Trophoblast cell (in vitro differentiated cells and primary cell): ENCODE measurements at regions not wholly inside any gene's neighbourhood (a gene's known extent, or its start where the extent isn't known, plus 50 kb on each side); places are given as distances from the start of the nearest gene placed in this dataset.

ENCODE experiments used
- DNase-seq, 2 donors: peaks; one replicate each; pipeline ENCODE4 v3.0.0-alpha.2; 2016
- H2AFZ ChIP-seq: 2 replicates; pipeline ENCODE4 v1.6.1; 2013; ENCODE audit warnings: low read length, moderate library complexity, mild to moderate bottlenecking; ENCODE audit not compliant: insufficient read depth, poor library complexity
- H2AK5ac ChIP-seq: 2 replicates; pipeline ENCODE4 v1.6.1; 2013; ENCODE audit warnings: mild to moderate bottlenecking, low read length
- H2BK120ac ChIP-seq: 2 replicates; pipeline ENCODE4 v1.6.1; 2013; ENCODE audit warnings: low read length, mild to moderate bottlenecking, moderate library complexity; ENCODE audit not compliant: insufficient read depth, poor library complexity
- H2BK12ac ChIP-seq: 2 replicates; pipeline ENCODE4 v1.6.1; 2013; ENCODE audit warnings: mild to moderate bottlenecking, low read length, moderate library complexity
- H2BK5ac ChIP-seq: 2 replicates; pipeline ENCODE4 v1.6.1; 2013; ENCODE audit warnings: low read length, low read depth, moderate library complexity, mild to moderate bottlenecking; ENCODE audit not compliant: poor library complexity
- H3K14ac ChIP-seq: 2 replicates; pipeline ENCODE4 v1.6.1; 2013; ENCODE audit warnings: mild to moderate bottlenecking, low read length
- H3K18ac ChIP-seq: 2 replicates; pipeline ENCODE4 v1.6.1; 2013; ENCODE audit warnings: mild to moderate bottlenecking, low read length
- H3K23ac ChIP-seq: 2 replicates; pipeline ENCODE4 v1.6.1; 2013; ENCODE audit warnings: low read length
- H3K27ac ChIP-seq: 2 replicates; pipeline ENCODE4 v1.5.1; 2013; ENCODE audit warnings: low read depth, mild to moderate bottlenecking, inconsistent platforms, low read length, moderate library complexity
- H3K27me3 ChIP-seq: 2 replicates; pipeline ENCODE4 v1.6.1; 2013; ENCODE audit warnings: inconsistent platforms, mild to moderate bottlenecking, low read length, moderate library complexity; ENCODE audit not compliant: insufficient read depth
- H3K36me3 ChIP-seq, 2 experiments: 1 replicate in 1 of 2; 2 replicates in 1 of 2; pipeline ENCODE4 v1.6.1; 2013; ENCODE audit warnings: low read length in 2 of 2, mild to moderate bottlenecking in 2 of 2, moderate library complexity in 1 of 2; ENCODE audit not compliant: insufficient read depth in 2 of 2, control insufficient read depth in 1 of 2
- H3K4ac ChIP-seq: 2 replicates; pipeline ENCODE4 v1.6.1; 2013; ENCODE audit warnings: low read depth, mild to moderate bottlenecking, low read length, moderate library complexity
- H3K4me1 ChIP-seq, 2 experiments: 1 replicate in 1 of 2; 2 replicates in 1 of 2; pipeline ENCODE4 v1.6.1; 2013; ENCODE audit warnings: low read length in 2 of 2, mild to moderate bottlenecking in 2 of 2, moderate library complexity in 1 of 2; ENCODE audit not compliant: insufficient read depth in 2 of 2, control insufficient read depth in 1 of 2
- H3K4me2 ChIP-seq: 2 replicates; pipeline ENCODE4 v1.6.1; 2013; ENCODE audit warnings: inconsistent platforms, mild to moderate bottlenecking, low read length, moderate library complexity
- H3K4me3 ChIP-seq: 2 replicates; pipeline ENCODE4 v1.5.1; 2013; ENCODE audit warnings: mild to moderate bottlenecking, low read depth, low read length, inconsistent platforms
- H3K79me1 ChIP-seq: one replicate; pipeline ENCODE4 v1.6.1; 2013; ENCODE audit warnings: low read length
- H3K79me2 ChIP-seq: 2 replicates; pipeline ENCODE4 v1.6.1; 2013; ENCODE audit warnings: low read length, mild to moderate bottlenecking; ENCODE audit not compliant: control insufficient read depth, insufficient read depth, poor library complexity
- H3K9ac ChIP-seq: 2 replicates; pipeline ENCODE4 v1.6.1; 2013; ENCODE audit warnings: mild to moderate bottlenecking, low read length
- H3K9me3 ChIP-seq: 2 replicates; pipeline ENCODE4 v1.6.1; 2013; ENCODE audit warnings: low read depth, mild to moderate bottlenecking, control low read depth, inconsistent platforms, low read length; ENCODE audit not compliant: insufficient read depth
- H4K12ac ChIP-seq: 2 replicates; pipeline ENCODE4 v1.6.1; 2013; ENCODE audit warnings: low read depth, mild to moderate bottlenecking, low read length, moderate library complexity
- H4K8ac ChIP-seq: 2 replicates; pipeline ENCODE4 v1.6.1; 2013; ENCODE audit warnings: low read depth, mild to moderate bottlenecking, low read length, moderate library complexity
- H4K91ac ChIP-seq: one replicate; pipeline ENCODE4 v1.6.1; 2013; ENCODE audit warnings: low read depth, mild to moderate bottlenecking, low read length, moderate library complexity
- WGBS: extraction: QIAGEN DNeasy Blood & Tissue Kit; methylation state at CpG from one replicate; pipeline ENCODE4 v1.1.7; 2013; ENCODE audit warnings: missing lambda C conversion rate; ENCODE audit not compliant: insufficient read length, insufficient coverage; ENCODE audit errors: extremely low coverage; 5-methylcytosine and 5-hydroxymethylcytosine counted together

DNA sequence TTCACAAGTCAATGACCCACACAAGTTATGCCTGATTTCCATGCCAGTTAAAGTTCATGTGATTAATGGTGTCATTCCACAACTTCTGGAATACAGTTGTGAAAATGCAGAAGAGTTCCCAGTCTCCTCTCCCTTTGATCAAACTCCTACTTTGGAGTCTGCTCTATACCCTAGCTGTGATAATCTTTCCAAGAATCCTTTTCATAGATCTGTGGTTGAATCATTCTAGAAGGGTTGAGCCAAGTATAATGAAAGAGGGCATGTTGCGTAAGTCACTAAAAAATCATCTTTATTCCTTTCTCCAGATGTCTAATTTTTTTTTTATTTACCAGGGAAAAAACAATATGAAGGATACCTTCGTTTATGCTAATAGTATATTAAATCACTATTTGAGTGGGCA lies 89.7 kb upstream of the CARD18 start:
- Histone ChIP-seq H4K91ac (no peak overlapping the region), H3K27ac (no peak overlapping the region), H4K12ac (no peak overlapping the region), H3K14ac (no peak overlapping the region), H3K9me3 (no peaks in the 10 kb centered on the region), H3K18ac (no peak overlapping the region), H2BK5ac (no peak overlapping the region), H3K23ac (no peak overlapping the region), H2BK12ac (no peak overlapping the region), H2AK5ac (no peak overlapping the region), H2AFZ (no peak overlapping the region), H3K79me1 (no peaks in the 10 kb centered on the region), H4K8ac (no peak overlapping the region), H3K36me3 (no peaks in the 10 kb centered on the region), H3K4me1 (no peaks in the 10 kb centered on the region), H3K4ac (no peak overlapping the region), H3K4me3 (no peak overlapping the region), H2BK120ac (no peak overlapping the region), H3K79me2 (no peaks in the 10 kb centered on the region), H3K9ac (no peak overlapping the region), H3K27me3 (no peaks in the 10 kb centered on the region), H3K4me2 (no peak overlapping the region)
- WGBS: no CpG with 5 or more reads among the region's 2 CpGs
- DNase-seq: no peak

DNA sequence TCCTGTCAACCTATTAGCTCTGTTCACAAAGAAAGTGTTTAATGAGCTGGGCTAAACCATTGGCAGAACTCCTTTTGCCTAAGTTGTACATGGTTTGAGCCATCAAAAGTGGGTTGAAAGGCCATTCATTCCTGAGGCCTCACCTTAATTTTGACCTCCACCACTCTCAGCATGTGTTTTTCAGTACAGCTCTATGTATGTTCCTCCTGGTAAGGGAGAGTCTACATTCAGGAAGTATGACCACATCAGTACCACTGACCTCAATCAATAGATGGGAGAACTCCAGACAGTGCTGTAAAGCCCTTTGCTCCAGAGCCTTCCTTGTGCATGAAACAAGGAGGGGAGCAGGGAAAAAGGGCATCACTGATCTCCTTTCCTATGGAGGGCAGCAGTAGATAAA lies 87.8 kb upstream of the CARD18 start:
- Histone ChIP-seq H3K79me1 (no peaks in the 10 kb centered on the region), H3K4ac (no peak overlapping the region), H2AK5ac (no peak overlapping the region), H2BK120ac (no peak overlapping the region), H3K18ac (no peak overlapping the region), H3K9me3 (no peaks in the 10 kb centered on the region), H3K27me3 (no peaks in the 10 kb centered on the region), H3K14ac (no peak overlapping the region), H3K4me3 (no peak overlapping the region), H4K91ac (no peak overlapping the region), H3K27ac (no peak overlapping the region), H4K8ac (no peak overlapping the region), H3K4me2 (no peak overlapping the region), H3K4me1 (no peaks in the 10 kb centered on the region), H2AFZ (no peak overlapping the region), H2BK12ac (no peak overlapping the region), H2BK5ac (no peak overlapping the region), H3K23ac (no peak overlapping the region), H4K12ac (no peak overlapping the region), H3K79me2 (no peaks in the 10 kb centered on the region), H3K9ac (no peak overlapping the region), H3K36me3 (no peaks in the 10 kb centered on the region)
- DNase-seq: no peak

DNA sequence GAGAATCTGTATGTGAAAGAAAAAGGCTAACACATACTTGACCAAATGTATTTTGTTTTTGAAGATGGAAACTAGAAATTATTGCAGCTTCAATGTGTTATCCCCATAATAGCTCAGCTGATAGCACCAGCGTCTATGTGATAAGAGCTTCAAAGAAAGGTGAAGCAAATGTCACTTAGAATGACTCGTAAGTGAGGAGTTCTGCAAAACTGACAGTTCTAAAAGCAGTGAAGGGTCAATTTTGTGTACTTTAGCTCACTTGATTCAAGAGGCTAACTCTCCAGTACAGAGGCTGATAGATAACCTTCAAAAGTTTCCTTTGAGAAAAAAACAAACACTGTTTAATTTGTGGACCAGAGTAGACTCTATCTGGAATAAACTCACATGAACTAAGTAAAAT lies 87.2 kb upstream of the CARD18 start:
- H3K18ac ChIP-seq: no peak overlapping the region
- H3K14ac ChIP-seq: no peak overlapping the region
- H4K91ac ChIP-seq: no peak overlapping the region
- no peaks in the 10 kb centered on the region for H3K36me3 ChIP-seq
- H3K4me2 ChIP-seq: no peak overlapping the region
- no peaks in the 10 kb centered on the region for H3K79me1 ChIP-seq
- H2BK5ac ChIP-seq: no peak overlapping the region
- no peak overlapping the region for H2BK12ac ChIP-seq
- no peaks in the 10 kb centered on the region for H3K4me1 ChIP-seq
- no peak overlapping the region for H3K4ac ChIP-seq
- no peaks in the 10 kb centered on the region for H3K27me3 ChIP-seq
- H3K9ac ChIP-seq: no peak overlapping the region
- no peak overlapping the region for H3K23ac ChIP-seq
- no peak overlapping the region for H2BK120ac ChIP-seq
- no peak overlapping the region for H3K27ac ChIP-seq
- H3K9me3 ChIP-seq: no peaks in the 10 kb centered on the region
- H2AK5ac ChIP-seq: no peak overlapping the region
- no CpG with 5 or more reads among the region's 2 CpGs for WGBS
- H2AFZ ChIP-seq: no peak overlapping the region
- no peak overlapping the region for H4K8ac ChIP-seq
- no peak overlapping the region for H4K12ac ChIP-seq
- H3K79me2 ChIP-seq: no peaks in the 10 kb centered on the region
- DNase-seq: no peak
- no peak overlapping the region for H3K4me3 ChIP-seq

DNA sequence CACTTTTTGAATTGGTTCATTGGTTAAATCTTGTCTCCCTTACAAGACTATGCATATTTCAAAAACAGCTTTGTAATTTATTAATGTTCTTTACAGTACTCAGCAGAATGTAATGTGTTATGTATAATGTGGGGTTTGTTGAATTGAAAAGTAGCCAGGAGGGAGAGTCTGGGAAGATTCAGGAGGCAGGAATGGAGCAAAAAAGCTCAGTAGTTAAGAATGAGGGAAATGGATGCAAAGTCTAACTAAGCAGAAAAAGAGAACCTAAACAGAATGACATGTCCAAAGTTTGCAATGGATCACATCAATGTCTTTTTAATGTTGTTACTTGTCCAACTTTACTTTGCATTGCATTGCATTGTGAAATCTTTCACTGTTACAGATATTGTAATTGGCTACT lies 86.5 kb upstream of the CARD18 start:
- Histone ChIP-seq H2AK5ac (no peak overlapping the region), H4K8ac (no peak overlapping the region), H3K9ac (no peak overlapping the region), H3K36me3 (no peaks in the 10 kb centered on the region), H3K18ac (no peak overlapping the region), H2BK5ac (no peak overlapping the region), H3K14ac (no peak overlapping the region), H3K4me2 (no peak overlapping the region), H2BK120ac (no peak overlapping the region), H3K23ac (no peak overlapping the region), H2AFZ (no peak overlapping the region), H3K27ac (no peak overlapping the region), H2BK12ac (no peak overlapping the region), H3K79me1 (no peaks in the 10 kb centered on the region), H4K12ac (no peak overlapping the region), H4K91ac (no peak overlapping the region), H3K9me3 (no peaks in the 10 kb centered on the region), H3K4me1 (no peaks in the 10 kb centered on the region), H3K27me3 (no peaks in the 10 kb centered on the region), H3K79me2 (no peaks in the 10 kb centered on the region), H3K4ac (no peak overlapping the region), H3K4me3 (no peak overlapping the region)
- DNase-seq: no peak
